ENCODE measurements at regions not wholly inside any gene's neighbourhood (a gene's known extent, or its start where the extent isn't known, plus 50 kb on each side); places are given as distances from the start of the nearest gene placed in this dataset.
"Not testable (repeated sequence)": the region's sequence is repeated elsewhere in the genome, so short reads cannot be mapped to it uniquely, and the experiment has no call there.

DNA sequence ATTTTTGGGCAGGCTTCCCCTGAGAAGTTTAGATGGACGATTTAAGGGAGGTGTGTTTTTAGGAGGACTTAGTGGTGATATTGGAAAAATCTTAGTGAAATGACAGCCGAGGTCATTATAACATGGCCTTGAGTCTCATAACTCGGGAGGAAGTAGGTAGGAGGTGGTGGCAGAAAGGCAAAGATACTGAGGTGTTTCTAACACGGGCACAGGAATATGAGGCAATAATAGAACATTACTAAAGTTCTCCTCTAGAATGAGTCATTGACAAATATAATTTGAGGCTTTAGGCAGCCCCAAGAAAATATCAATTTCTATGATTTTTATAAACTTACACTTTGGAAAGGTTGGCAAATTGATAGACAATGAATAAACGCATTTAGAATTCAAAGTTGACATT, 146.1 kb upstream of the ZEB2 start:
- Mint-ChIP-seq H3K27me3 (peaks cover 3% of the 10 kb centered on the region), H3K27ac (no peak overlapping the region), H3K4me1 (ENCODE audit: low read depth) (no peaks in the 10 kb centered on the region), H3K4me3 (no peak overlapping the region), H3K9me3 (ENCODE audit: low read depth) (no peaks in the 10 kb centered on the region), H3K36me3 (no peaks in the 10 kb centered on the region)

DNA sequence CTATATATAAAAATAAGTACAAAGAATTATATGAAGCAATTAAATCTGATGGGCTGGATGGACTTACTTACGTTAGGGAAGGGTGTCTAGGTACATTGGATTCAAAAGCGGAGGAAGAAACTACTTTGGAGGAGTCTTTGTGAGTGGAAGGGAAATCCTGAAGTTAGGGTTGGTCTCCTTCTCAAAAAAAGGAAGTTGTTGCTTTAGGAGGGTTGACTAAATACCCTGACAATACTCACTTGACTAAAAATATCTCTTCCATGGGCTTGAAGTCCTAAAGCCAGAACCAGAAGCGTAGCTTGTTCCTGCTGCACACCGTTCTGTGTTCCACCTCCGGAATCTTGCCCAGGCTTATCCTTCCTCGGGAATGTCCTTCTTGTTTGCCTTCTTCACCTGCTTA, 143.3 kb upstream of the ZEB2 start:
- Mint-ChIP-seq H3K4me1 (ENCODE audit: low read depth) (no peaks in the 10 kb centered on the region), H3K27me3 (peaks cover 3% of the 10 kb centered on the region), H3K36me3 (no peaks in the 10 kb centered on the region), H3K9me3 (ENCODE audit: low read depth) (no peaks in the 10 kb centered on the region), H3K27ac (no peak overlapping the region), H3K4me3 (no peak overlapping the region)

DNA sequence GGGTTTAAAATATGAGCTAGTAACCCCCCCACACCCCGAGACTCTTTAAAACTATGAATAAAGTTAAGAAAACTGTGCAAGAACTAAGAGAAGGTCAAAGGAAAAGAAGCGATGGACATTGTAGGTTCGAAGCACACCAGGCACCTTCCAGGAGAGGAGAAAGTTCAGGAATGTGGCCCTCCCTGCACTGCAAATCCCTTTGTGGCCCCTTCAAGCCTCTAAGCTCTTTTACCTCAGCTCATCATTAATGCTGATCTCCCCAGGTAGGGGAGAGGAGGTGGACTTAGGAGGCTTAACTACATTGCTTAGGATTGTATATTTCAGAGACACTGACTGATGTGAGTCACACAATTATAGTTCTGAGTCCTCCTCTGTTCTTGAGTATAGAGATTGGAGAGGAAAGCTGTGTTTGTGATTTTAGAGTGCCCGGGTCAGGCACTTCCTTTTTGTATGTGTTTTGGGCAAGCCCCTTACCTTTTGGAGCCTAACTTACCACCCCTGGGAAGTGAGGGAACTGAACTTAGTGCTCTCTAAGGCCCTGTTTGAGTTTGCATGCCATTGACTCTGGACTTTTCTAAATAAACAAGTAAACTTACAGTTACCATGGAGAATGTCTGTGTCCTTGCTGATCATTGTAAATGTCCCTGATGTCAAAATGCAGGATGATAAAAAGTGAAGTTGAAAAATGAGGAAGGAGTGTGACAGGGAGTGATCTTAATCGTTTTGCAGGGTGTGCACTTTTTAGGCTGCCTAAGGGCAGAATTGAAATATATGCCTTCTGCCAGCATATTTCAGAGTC, 140.8 kb upstream of the ZEB2 start:
- Mint-ChIP-seq H3K36me3 (no peaks in the 10 kb centered on the region), H3K27ac (no peak overlapping the region)

DNA sequence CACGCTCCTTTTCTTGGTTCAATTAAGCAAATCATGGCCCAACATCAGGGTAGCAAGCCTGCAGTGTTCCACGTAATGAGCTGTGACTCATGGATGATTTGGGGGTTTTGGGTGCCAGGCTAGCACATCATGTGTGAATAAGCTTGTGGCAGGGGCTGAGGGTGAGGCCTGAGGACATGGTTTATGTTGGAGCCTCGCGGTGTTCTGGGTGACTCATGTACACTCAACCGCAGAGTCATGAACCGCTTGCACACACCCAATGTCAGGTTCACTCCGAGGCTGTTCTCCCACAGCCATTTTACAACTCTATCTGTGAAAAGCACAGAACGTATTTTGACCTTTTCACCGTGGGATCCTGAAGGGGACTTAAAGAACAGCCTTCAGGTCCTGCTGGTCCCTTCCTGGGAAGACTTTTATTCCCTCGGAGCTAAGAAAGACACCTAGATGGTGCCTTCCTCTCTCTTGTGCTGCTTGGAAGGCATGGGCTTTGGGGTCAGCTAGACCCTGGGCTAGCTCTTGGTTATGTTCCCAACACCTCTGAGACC, 139.9 kb upstream of the ZEB2 start:
- Mint-ChIP-seq H3K36me3 (no peaks in the 10 kb centered on the region), H3K9me3 (ENCODE audit: low read depth) (no peaks in the 10 kb centered on the region), H3K27me3 (peaks cover 3% of the 10 kb centered on the region), H3K4me3 (no peak overlapping the region), H3K4me1 (ENCODE audit: low read depth) (no peaks in the 10 kb centered on the region), H3K27ac (no peak overlapping the region)

More for the DNA sequence above, 140.8 kb upstream of the ZEB2 start:
- peaks cover 3% of the 10 kb centered on the region for H3K27me3 Mint-ChIP-seq
- H3K9me3 Mint-ChIP-seq (ENCODE audit: low read depth), result no peaks in the 10 kb centered on the region
- H3K4me3 Mint-ChIP-seq, result no peak overlapping the region
- no peaks in the 10 kb centered on the region for H3K4me1 Mint-ChIP-seq (ENCODE audit: low read depth)

DNA sequence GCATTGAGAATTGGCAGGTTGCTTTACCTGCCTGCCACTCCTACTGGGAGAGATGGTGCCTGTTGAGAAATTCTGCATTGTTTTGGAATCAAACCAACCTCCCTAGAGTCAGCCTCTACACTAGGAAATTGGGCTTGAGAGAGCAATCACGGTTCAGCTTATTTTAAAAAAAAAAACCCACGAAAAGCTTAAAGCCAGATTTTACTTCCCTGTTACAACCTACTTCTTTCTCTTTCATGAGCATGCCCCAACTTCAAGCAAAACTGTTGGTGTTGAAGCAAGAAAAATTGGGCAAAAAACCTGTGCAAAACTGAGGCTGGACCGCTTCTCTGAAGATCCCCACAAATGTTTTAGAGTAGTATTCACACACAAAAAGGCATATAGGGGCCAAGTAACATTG, 134.6 kb upstream of the ZEB2 start:
- H3K36me3 Mint-ChIP-seq, result no peaks in the 10 kb centered on the region
- no peaks in the 10 kb centered on the region for H3K4me1 Mint-ChIP-seq (ENCODE audit: low read depth)
- no peaks in the 10 kb centered on the region for H3K9me3 Mint-ChIP-seq (ENCODE audit: low read depth)
- no peak overlapping the region for H3K27ac Mint-ChIP-seq
- H3K27me3 Mint-ChIP-seq, result no peaks in the 10 kb centered on the region
- no peak overlapping the region for H3K4me3 Mint-ChIP-seq

DNA sequence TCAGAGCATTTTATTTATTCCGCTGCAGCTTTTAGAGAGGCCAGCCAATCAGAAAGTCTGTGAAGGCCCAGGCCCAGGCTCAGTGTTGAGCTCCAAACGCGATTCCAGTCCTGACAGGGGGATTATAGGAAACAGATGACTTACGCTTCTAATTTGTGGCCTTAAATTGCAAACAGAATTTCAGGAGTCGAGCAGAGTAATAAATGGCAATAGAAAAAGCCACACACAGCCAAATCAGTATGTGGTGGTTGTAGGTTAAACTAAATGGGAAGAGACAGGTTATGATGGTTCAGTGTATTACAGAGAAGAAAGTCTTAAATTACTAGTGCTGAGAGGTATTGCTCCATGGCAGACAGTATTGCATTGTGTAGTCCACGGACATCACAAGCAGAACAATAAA, 131.0 kb upstream of the ZEB2 start:
- no peaks in the 10 kb centered on the region for H3K36me3 Mint-ChIP-seq
- H3K4me3 Mint-ChIP-seq, result no peak overlapping the region
- H3K4me1 Mint-ChIP-seq (ENCODE audit: low read depth), result no peaks in the 10 kb centered on the region
- H3K27me3 Mint-ChIP-seq, result no peaks in the 10 kb centered on the region
- no peak overlapping the region for H3K27ac Mint-ChIP-seq
- no peaks in the 10 kb centered on the region for H3K9me3 Mint-ChIP-seq (ENCODE audit: low read depth)

DNA sequence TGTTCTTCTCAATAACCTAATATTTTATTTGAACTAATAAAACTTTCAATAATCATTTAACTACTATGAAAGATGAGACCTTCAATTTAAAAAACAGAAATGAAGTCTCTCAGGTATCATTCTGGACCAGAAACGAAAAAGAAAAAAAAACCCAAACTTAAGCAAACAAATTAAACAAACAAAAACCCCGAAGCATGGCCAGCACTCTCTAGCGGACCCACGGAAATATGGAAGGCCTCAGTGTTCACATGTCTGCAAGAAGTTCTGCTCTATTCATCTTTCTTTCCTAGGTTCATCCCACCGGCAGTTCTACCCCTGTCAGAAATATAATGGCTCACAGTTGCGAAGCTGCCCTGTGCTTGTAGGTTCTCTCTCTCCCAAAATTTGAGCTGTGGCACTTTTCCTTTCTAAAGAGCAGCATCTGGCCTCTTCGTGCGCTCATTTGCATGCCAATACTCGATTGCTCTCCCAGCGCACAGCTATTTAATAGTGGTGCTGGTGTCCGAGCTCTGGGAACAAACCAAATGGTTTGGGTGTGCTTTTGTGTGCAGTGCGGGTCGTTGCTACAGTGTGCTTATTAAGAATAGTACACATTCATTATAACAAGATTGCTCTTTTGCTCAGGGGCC, 129.0 kb upstream of the ZEB2 start:
- H3K36me3 Mint-ChIP-seq, result no peaks in the 10 kb centered on the region
- H3K9me3 Mint-ChIP-seq (ENCODE audit: low read depth), result no peaks in the 10 kb centered on the region
- no peak overlapping the region for H3K27ac Mint-ChIP-seq
- no peak overlapping the region for H3K4me3 Mint-ChIP-seq
- no peaks in the 10 kb centered on the region for H3K27me3 Mint-ChIP-seq
- H3K4me1 Mint-ChIP-seq (ENCODE audit: low read depth), result no peaks in the 10 kb centered on the region

DNA sequence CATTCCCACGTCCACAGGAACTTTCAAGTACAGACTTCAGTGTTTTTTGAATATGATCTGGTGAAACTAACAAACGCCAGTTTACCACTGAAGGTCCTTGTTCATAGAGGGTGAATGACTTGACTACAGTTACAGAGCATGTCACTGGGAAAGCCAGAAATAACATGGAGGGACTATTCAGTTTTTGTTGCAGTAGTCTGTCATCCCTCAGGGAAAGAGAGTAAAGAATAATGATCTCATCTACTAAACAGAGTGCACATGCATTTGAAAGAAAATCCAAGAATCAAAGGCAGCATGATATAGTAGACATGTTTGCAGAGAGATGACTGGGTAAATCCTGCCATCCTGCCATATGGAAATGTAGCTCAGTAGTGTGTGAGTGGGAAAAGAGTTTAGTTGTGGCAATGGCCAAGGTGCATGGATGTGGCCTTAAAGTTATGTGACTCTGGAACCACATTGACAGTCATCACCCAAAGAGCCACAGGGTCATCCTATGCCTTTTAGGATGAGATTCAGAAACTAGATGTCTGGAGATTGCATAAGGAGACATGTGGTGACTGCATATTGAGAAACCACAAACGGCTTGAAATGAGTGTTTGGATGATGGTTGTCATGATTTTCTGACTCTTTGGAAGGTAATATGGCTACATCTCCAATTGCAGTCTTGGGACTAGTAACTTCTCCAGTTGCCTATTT, 125.3 kb upstream of the ZEB2 start:
- Mint-ChIP-seq H3K9me3 (ENCODE audit: low read depth) (no peaks in the 10 kb centered on the region), H3K4me1 (ENCODE audit: low read depth) (no peaks in the 10 kb centered on the region), H3K27ac (no peak overlapping the region), H3K36me3 (no peaks in the 10 kb centered on the region), H3K27me3 (no peaks in the 10 kb centered on the region), H3K4me3 (no peak overlapping the region)

DNA sequence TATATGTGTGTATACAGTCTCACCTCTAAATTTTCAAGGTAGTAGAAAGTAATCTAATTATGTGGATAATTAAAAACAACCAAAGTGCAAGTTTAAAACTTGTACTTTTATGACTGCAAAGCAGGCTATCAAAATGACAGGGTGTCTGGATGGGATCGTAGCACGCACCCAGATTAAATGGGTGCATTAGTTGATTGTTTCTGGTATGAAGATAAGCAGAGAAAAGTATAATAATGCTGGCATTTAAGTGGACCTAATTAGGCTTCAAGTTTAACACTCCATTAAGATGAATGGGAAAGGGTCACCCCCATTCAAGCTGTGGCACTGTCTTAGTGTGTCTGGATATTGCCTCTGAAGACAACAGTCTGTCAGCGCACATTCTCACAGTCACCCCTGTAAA, 124.6 kb upstream of the ZEB2 start:
- Mint-ChIP-seq H3K4me1 (ENCODE audit: low read depth) (no peaks in the 10 kb centered on the region), H3K27me3 (no peaks in the 10 kb centered on the region), H3K9me3 (ENCODE audit: low read depth) (no peaks in the 10 kb centered on the region), H3K4me3 (no peak overlapping the region), H3K27ac (no peak overlapping the region), H3K36me3 (no peaks in the 10 kb centered on the region)

DNA sequence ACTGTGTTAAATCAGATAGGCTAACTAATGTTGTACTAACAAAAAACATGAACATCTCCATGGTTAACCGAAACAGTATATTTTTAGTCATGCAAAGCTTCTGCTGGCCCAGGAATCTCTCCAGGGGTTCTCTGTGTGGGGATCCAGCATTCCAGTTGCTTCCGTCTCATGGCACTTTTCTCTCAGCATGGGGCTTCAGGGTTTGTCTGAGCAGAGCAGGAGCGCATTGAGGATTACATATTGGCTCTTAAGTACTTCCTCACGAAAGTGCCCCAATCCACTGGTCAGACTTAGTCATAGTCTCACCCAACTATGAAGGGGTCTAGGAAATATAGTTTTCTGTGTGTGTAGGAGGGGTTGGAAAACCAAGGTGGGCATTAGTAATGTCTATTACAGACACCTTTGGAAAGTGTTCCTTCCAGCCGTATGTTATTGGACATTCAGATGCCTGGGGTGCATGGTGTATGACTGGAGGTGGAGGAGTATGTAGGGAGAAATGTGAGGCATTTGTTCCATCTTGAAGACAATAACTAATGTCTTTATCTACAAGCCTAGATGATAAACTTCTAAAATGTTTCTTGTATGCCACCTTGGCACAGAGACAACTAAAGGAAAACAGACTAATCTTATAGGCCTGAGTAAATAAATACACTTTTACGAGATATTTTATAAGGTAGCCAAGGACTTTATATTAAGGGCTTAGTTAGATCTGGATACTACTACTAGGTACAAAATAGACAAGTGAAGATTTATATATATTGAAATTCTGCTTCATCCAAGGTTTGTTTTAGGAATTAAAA, 123.8 kb upstream of the ZEB2 start:
- no peaks in the 10 kb centered on the region for H3K4me1 Mint-ChIP-seq (ENCODE audit: low read depth)
- no peaks in the 10 kb centered on the region for H3K36me3 Mint-ChIP-seq
- H3K9me3 Mint-ChIP-seq (ENCODE audit: low read depth), result no peaks in the 10 kb centered on the region
- no peak overlapping the region for H3K4me3 Mint-ChIP-seq
- no peak overlapping the region for H3K27ac Mint-ChIP-seq
- H3K27me3 Mint-ChIP-seq, result no peaks in the 10 kb centered on the region

DNA sequence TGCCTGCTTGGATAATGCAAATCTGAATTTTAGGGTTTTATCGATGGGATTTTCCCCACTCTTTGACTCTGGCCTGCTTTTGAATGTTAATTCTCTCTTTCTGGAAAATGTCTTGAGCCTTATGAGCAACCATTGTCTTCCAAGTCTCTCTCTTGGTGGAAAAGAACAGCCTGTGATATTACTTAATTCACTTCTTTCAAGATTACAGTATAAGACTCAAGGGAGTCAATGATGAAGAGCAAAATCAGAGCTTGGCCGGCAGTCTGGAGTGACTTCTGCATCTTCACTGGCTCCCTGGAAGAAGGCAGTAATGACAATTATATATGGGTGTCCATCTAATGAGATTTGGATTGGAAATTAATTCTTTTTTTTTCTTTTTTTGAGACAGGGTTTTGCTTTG, 122.9 kb upstream of the ZEB2 start:
- Mint-ChIP-seq H3K4me3 (no peak overlapping the region), H3K27ac (no peak overlapping the region), H3K9me3 (ENCODE audit: low read depth) (no peaks in the 10 kb centered on the region), H3K36me3 (no peaks in the 10 kb centered on the region), H3K4me1 (ENCODE audit: low read depth) (no peaks in the 10 kb centered on the region), H3K27me3 (no peaks in the 10 kb centered on the region)

DNA sequence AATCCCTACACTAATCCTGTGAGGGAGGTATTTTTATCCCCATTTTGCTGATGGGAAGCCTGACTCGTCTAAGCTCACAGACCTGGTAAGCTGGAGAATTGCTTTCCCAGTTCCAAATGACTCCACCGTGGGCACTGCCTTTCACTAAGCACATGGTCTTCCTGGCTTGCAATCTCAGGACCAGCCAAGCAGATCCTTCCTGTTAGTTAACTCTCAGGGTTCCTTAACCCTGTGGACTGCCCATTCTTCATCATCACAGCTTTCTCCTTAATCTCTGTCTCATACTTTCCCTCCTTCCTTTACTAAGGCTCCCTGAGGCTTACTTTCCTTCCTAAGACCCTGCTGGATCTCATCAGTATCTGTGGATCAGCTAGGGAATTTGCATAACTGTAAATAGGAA, 122.2 kb upstream of the ZEB2 start:
- no peaks in the 10 kb centered on the region for H3K27me3 Mint-ChIP-seq
- H3K4me3 Mint-ChIP-seq, result no peak overlapping the region
- H3K9me3 Mint-ChIP-seq (ENCODE audit: low read depth), result peaks cover 3% of the 10 kb centered on the region
- no peaks in the 10 kb centered on the region for H3K36me3 Mint-ChIP-seq
- H3K27ac Mint-ChIP-seq, result no peak overlapping the region
- no peaks in the 10 kb centered on the region for H3K4me1 Mint-ChIP-seq (ENCODE audit: low read depth)

DNA sequence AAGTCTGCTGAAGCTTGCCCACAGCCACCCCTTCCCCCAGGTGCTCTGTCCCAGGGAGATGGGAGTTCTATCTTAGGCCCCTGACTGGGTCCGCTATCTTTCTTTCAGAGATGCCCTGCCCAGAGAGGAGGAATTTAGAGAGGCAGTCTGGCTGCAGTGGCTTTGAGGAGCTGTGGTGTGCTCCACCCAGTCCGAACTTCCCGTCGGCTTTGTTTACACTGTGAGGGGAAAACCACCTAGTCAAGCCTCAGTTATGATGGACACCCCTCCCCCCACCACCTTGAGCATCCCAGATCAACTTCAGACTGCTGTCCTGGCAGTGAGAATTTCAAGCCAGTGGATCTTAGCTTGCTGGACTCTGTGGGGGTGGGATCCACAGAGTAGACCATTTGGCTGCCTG, 118.3 kb upstream of the ZEB2 start:
- H3K9me3 Mint-ChIP-seq (ENCODE audit: low read depth), result peaks cover 16% of the 10 kb centered on the region
- H3K27ac Mint-ChIP-seq; H3K27me3 Mint-ChIP-seq; H3K4me3 Mint-ChIP-seq; H3K4me1 Mint-ChIP-seq (ENCODE audit: low read depth); H3K36me3 Mint-ChIP-seq: not testable (repeated sequence)

DNA sequence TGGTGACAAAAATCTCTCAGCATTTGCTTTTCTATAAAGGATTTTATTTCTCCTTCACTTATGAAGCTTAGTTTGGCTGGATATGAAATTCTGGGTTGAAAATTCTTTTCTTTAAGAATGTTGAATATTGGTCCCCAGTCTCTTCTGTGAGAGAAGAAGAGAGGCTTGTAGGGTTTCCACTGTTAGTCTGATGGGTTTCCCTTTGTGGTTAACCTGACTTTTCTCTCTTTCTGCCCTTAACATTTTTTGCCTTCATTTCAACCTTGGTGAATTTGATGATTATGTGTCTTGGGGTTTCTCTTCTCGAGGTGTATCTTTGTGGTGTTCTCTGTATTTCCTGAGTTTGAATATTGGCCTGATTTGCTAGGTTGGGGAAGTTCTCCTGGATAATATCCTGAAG, 116.9 kb upstream of the ZEB2 start:
- H3K4me1 Mint-ChIP-seq (ENCODE audit: low read depth); H3K4me3 Mint-ChIP-seq; H3K36me3 Mint-ChIP-seq; H3K27ac Mint-ChIP-seq; H3K27me3 Mint-ChIP-seq: not testable (repeated sequence)
- H3K9me3 Mint-ChIP-seq (ENCODE audit: low read depth), result peaks cover 16% of the 10 kb centered on the region

DNA sequence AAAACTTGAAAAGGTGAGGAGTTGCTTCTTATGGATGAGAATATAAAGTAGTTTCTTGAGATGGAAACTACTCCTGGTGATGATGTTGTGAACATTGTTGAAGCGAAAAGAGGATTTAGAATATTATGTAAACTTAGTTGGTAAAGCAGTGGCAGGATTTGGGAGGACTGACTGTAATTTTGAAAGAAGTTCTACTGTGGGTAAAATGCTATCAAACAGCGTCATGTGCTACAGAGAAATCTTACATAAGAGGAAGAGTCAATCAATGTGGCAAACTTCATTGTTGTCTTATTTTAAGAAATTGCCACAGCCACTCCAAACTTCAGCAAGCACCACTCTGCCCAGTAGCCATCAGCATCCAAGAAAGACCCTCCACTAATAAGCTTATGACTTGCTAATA, 112.9 kb upstream of the ZEB2 start:
- Mint-ChIP-seq H3K36me3 (peaks cover 2% of the 10 kb centered on the region), H3K4me1 (ENCODE audit: low read depth) (no peaks in the 10 kb centered on the region), H3K4me3 (no peak overlapping the region), H3K9me3 (ENCODE audit: low read depth) (peaks cover 16% of the 10 kb centered on the region), H3K27me3 (peaks cover 7% of the 10 kb centered on the region), H3K27ac (no peak overlapping the region)

Data from activated naive CD8-positive, alpha-beta T cell (primary cell).